Neural crest cell (in vitro differentiated cells): ENCODE measurements at regions not wholly inside any gene's neighbourhood (a gene's known extent, or its start where the extent isn't known, plus 50 kb on each side); places are given as distances from the start of the nearest gene placed in this dataset.

Source experiments
- DNase-seq: peaks from one replicate; pipeline ENCODE4 v3.0.0; 2021; ENCODE audit warnings: low read depth, mixed read lengths, low spot score
- H3K27ac Mint-ChIP-seq: one replicate; pipeline ENCODE4 v1.8.0; 2021; ENCODE audit warnings: mild to moderate bottlenecking, mixed read lengths; ENCODE audit not compliant: unreplicated experiment
- H3K27me3 Mint-ChIP-seq: 2 replicates; pipeline ENCODE4 v1.8.0; 2021; ENCODE audit warnings: low read depth, mild to moderate bottlenecking, mixed read lengths
- H3K36me3 Mint-ChIP-seq: 2 replicates; pipeline ENCODE4 v1.8.0; 2021; ENCODE audit warnings: low read depth, mild to moderate bottlenecking, mixed read lengths
- H3K4me1 Mint-ChIP-seq: 2 replicates; pipeline ENCODE4 v1.8.0; 2021; ENCODE audit warnings: mixed read lengths
- H3K4me3 Mint-ChIP-seq: one replicate; pipeline ENCODE4 v1.8.0; 2021; ENCODE audit warnings: mild to moderate bottlenecking, mixed read lengths
- H3K9me3 Mint-ChIP-seq: 2 replicates; pipeline ENCODE4 v1.8.0; 2021; ENCODE audit warnings: mixed read lengths
- CTCF ChIP-seq: fragments of 200-600 bp; sonication (generic); conservative IDR thresholded peaks from 2 replicates; pipeline ENCODE4 v1.5.0; 2021; ENCODE audit warnings: antibody characterized with exemption, mild to moderate bottlenecking

- no peak overlapping the region for H3K4me3 Mint-ChIP-seq
- peak; percentile 85 for DNase-seq
- peak; percentile 87 for TF ChIP-seq CTCF
- no peaks in the 10 kb centered on the region for H3K9me3 Mint-ChIP-seq
- H3K36me3 Mint-ChIP-seq = no peaks in the 10 kb centered on the region
- peaks cover 3% of the 10 kb centered on the region for H3K27me3 Mint-ChIP-seq
- H3K4me1 Mint-ChIP-seq = peaks cover 30% of the 10 kb centered on the region
- H3K27ac Mint-ChIP-seq = no peak overlapping the region
Observed at GRCh38 chr1:55277377-55278130, 62.4 kb upstream of the USP24 start.

DNA sequence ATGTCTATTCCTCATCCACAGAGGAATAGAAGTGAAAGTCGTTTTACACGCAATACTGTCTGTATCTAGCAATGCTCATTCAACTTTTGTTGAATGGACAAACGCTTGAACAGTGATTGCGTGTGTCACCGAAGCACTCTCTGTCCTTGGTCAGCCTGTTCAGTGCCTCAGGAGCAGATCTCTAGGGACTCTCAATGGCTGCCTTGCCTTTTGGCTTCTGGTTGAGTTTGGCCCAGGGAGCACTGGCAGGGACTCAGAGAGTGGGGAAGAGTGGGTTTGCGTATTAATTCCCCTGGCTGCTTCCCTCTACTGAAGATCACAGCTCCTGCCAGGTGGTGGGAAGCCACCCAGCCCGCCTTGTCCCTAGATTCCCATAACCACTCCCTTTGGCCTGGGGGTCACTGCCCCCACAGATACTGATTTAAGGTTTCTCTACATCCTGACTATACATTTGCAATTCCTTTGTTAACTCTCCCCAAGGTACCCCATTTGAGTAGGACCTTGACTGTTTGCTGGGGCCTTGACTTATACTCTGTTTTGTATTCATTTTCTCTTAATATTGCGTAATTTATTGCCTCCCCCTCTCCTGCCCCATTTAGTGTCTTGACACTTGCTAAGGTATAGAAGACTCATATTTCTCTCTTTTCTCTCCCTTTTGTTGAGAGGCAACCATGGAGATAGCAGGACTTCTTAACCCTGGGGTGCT, 61.7 kb upstream of the USP24 start:
- Mint-ChIP-seq H3K9me3 (no peaks in the 10 kb centered on the region), H3K36me3 (no peaks in the 10 kb centered on the region), H3K4me3 (no peak overlapping the region), H3K27ac (no peak overlapping the region), H3K4me1 (peaks cover 30% of the 10 kb centered on the region), H3K27me3 (peaks cover 3% of the 10 kb centered on the region)
- no peak for DNase-seq
- TF ChIP-seq CTCF = no peak

- DNase-seq = no peak
- H3K4me3 Mint-ChIP-seq = no peak overlapping the region
- no peaks in the 10 kb centered on the region for H3K27me3 Mint-ChIP-seq
- TF ChIP-seq CTCF = no peak
- peaks cover 25% of the 10 kb centered on the region for H3K4me1 Mint-ChIP-seq
- H3K9me3 Mint-ChIP-seq = no peaks in the 10 kb centered on the region
- no peak overlapping the region for H3K27ac Mint-ChIP-seq
- H3K36me3 Mint-ChIP-seq = no peaks in the 10 kb centered on the region
Observed at GRCh38 chr1:55275941-55276341, 60.8 kb upstream of the USP24 start.

- Mint-ChIP-seq H3K27ac (no peak overlapping the region), H3K9me3 (no peaks in the 10 kb centered on the region), H3K4me3 (no peak overlapping the region), H3K27me3 (no peaks in the 10 kb centered on the region), H3K36me3 (no peaks in the 10 kb centered on the region), H3K4me1 (peaks cover 24% of the 10 kb centered on the region)
- DNase-seq = no peak
- TF ChIP-seq CTCF = no peak
Observed at GRCh38 chr1:55275151-55275748, 60.1 kb upstream of the USP24 start.

DNA sequence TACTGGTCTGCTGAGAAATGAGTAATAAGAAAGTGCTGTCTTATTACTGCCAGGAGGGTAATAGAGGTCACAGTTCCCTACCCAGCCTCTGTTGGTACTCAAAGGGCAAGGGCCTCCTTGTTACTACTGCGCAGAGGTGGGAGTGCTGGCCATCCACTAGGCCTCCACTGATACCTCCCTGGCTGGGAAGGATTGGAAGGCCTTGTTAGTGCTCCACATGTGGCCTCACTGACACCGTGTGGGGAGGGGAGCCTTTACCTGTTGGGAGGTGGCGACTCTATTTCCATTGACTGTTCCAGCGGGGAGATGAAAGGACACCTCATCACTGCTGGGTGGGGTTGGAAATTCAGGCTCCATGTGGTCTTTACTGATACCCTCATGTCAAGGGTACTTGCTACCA, 57.8 kb upstream of the USP24 start:
- Mint-ChIP-seq H3K27me3 (no peaks in the 10 kb centered on the region), H3K4me3 (no peak overlapping the region), H3K36me3 (peaks cover 6% of the 10 kb centered on the region), H3K9me3 (no peaks in the 10 kb centered on the region), H3K27ac (no peak overlapping the region), H3K4me1 (peaks cover 24% of the 10 kb centered on the region)
- no peak for DNase-seq
- TF ChIP-seq CTCF = no peak
